ENCODE measurements at regions not wholly inside any gene's neighbourhood (a gene's known extent, or its start where the extent isn't known, plus 50 kb on each side); places are given as distances from the start of the nearest gene placed in this dataset.

- DNase-seq (ENCODE audit: low spot score in 2 of 2, unreplicated experiment in 2 of 2), result no peak
- Mint-ChIP-seq H3K4me3 (no peak overlapping the region), H3K36me3 (no peaks in the 10 kb centered on the region), H3K4me1 (peaks cover 36% of the 10 kb centered on the region), H3K27me3 (ENCODE audit: low read depth) (peaks cover 1% of the 10 kb centered on the region), H3K27ac (no peak overlapping the region), H3K9me3 (no peaks in the 10 kb centered on the region)
- TF ChIP-seq CTCF (IDR thresholded peaks at IDR 0.05; ENCODE audit: unreplicated experiment), result no peak
These were observed 205.6 kb downstream of the GADD45G start for GRCh38 chr9:89810431-89810830.

- H3K36me3 Mint-ChIP-seq, result no peaks in the 10 kb centered on the region
- H3K4me1 Mint-ChIP-seq, result peaks cover 44% of the 10 kb centered on the region
- no peak overlapping the region for H3K4me3 Mint-ChIP-seq
- no peak for DNase-seq (ENCODE audit: low spot score in 2 of 2, unreplicated experiment in 2 of 2)
- TF ChIP-seq CTCF (IDR thresholded peaks at IDR 0.05; ENCODE audit: unreplicated experiment), result no peak
- peaks cover 1% of the 10 kb centered on the region for H3K27me3 Mint-ChIP-seq (ENCODE audit: low read depth)
- no peaks in the 10 kb centered on the region for H3K9me3 Mint-ChIP-seq
- H3K27ac Mint-ChIP-seq, result no peak overlapping the region
These were observed 206.5 kb downstream of the GADD45G start for GRCh38 chr9:89811356-89811755.

GRCh38 chr9:89811886-89812450 lies 207.2 kb downstream of the GADD45G start:
- H3K4me3 Mint-ChIP-seq, result no peak overlapping the region
- H3K4me1 Mint-ChIP-seq, result peaks cover 50% of the 10 kb centered on the region
- H3K27me3 Mint-ChIP-seq (ENCODE audit: low read depth), result peaks cover 1% of the 10 kb centered on the region
- no peak for TF ChIP-seq CTCF (IDR thresholded peaks at IDR 0.05; ENCODE audit: unreplicated experiment)
- peak in 1 of 2 experiments; percentile 2 for DNase-seq (ENCODE audit: low spot score in 2 of 2, unreplicated experiment in 2 of 2)
- H3K36me3 Mint-ChIP-seq, result no peaks in the 10 kb centered on the region
- no peaks in the 10 kb centered on the region for H3K9me3 Mint-ChIP-seq
- no peak overlapping the region for H3K27ac Mint-ChIP-seq

DNA sequence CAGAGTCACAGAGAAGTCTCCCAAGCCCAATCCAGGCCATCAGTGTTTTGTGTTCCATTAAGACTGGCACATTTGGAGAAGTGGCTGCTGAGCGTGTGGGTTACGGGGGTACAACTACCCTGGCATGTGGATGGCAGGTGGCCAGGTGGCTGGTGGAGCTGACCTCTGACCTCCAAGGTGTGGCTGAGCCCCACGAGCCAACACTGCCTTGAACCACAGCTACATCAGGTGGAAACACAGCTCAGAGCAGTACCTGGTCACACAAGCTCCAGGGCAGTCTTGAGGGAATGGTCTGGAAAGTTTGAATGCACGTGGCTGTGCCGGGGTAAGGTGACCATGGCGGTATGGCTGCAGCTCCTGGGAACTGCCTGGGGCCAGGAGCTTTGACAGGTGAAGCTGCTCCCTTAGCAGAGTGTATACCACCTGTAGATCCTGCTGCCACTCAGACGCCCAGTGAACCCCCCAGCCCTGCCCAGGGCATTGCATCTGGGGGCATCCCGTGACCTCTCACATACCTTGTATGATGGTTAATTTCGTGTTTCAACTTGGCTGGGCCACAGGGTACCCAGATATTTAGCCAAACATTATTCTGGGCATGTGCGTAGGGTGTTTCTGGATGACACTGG lies 207.9 kb downstream of the GADD45G start:
- Mint-ChIP-seq H3K36me3 (no peaks in the 10 kb centered on the region), H3K4me3 (no peak overlapping the region)
- peak in 1 of 2 experiments; percentile 34 for DNase-seq (ENCODE audit: low spot score in 2 of 2, unreplicated experiment in 2 of 2)

GRCh38 chr9:89813482-89813881 lies 208.7 kb downstream of the GADD45G start:
- Mint-ChIP-seq H3K27ac (no peak overlapping the region), H3K4me3 (no peak overlapping the region), H3K36me3 (no peaks in the 10 kb centered on the region), H3K27me3 (ENCODE audit: low read depth) (peaks cover 1% of the 10 kb centered on the region), H3K4me1 (peaks cover 49% of the 10 kb centered on the region), H3K9me3 (no peaks in the 10 kb centered on the region)
- peak in 1 of 2 experiments; percentile 7 for DNase-seq (ENCODE audit: low spot score in 2 of 2, unreplicated experiment in 2 of 2)
- no peak for TF ChIP-seq CTCF (IDR thresholded peaks at IDR 0.05; ENCODE audit: unreplicated experiment)

More for the DNA sequence above, 207.9 kb downstream of the GADD45G start:
- peaks cover 52% of the 10 kb centered on the region for H3K4me1 Mint-ChIP-seq
- H3K27me3 Mint-ChIP-seq (ENCODE audit: low read depth), result peaks cover 1% of the 10 kb centered on the region
- TF ChIP-seq CTCF (IDR thresholded peaks at IDR 0.05; ENCODE audit: unreplicated experiment), result no peak
- H3K9me3 Mint-ChIP-seq, result no peaks in the 10 kb centered on the region
- no peak overlapping the region for H3K27ac Mint-ChIP-seq

Measured in mesothelial cell of epicardium (in vitro differentiated cells).